ENCODE measurements at regions not wholly inside any gene's neighbourhood (a gene's known extent, or its start where the extent isn't known, plus 50 kb on each side); places are given as distances from the start of the nearest gene placed in this dataset.

- TF ChIP-seq CTCF (IDR thresholded peaks at IDR 0.05; ENCODE audit: borderline replicate concordance, extremely low read depth, low read length, poor library complexity, severe bottlenecking) (no peak), EZH2 (IDR thresholded peaks at IDR 0.05; ENCODE audit: borderline replicate concordance, low read depth, low read length, severe bottlenecking) (no peak)
These were observed 121.2 kb upstream of the GRIP1 start for GRCh38 chr12:66800046-66800445.
